ENCODE measurements at regions not wholly inside any gene's neighbourhood (a gene's known extent, or its start where the extent isn't known, plus 50 kb on each side); places are given as distances from the start of the nearest gene placed in this dataset.

- peak; percentile 91 for DNase-seq (ENCODE audit: low read depth)
These were observed 64.6 kb upstream of the KLF9 start for GRCh38 chr9:70478963-70479641.

GRCh38 chr9:70477907-70478480 is 63.5 kb upstream of the KLF9 start:
- peak; percentile 47 for DNase-seq (ENCODE audit: low read depth)

GRCh38 chr9:70477146-70477745 is 62.8 kb upstream of the KLF9 start:
- DNase-seq (ENCODE audit: low read depth), result peak; percentile 61

GRCh38 chr9:70475211-70475610 is 60.8 kb upstream of the KLF9 start:
- DNase-seq (ENCODE audit: low read depth), result no peak

GRCh38 chr9:70474413-70474812 is 60.0 kb upstream of the KLF9 start:
- DNase-seq (ENCODE audit: low read depth), result no peak

GRCh38 chr9:70472268-70473249 is 58.1 kb upstream of the KLF9 start:
- no peak for DNase-seq (ENCODE audit: low read depth)

- peak; percentile 77 for DNase-seq (ENCODE audit: low read depth)
These were observed 55.9 kb upstream of the KLF9 start for GRCh38 chr9:70470050-70471015.

GRCh38 chr9:70468291-70468690 is 53.8 kb upstream of the KLF9 start:
- DNase-seq (ENCODE audit: low read depth), result no peak

- peak; percentile 97 for DNase-seq (ENCODE audit: low read depth)
These were observed 52.6 kb upstream of the KLF9 start for GRCh38 chr9:70466976-70467561.

- no peak for DNase-seq (ENCODE audit: low read depth)
These were observed 51.4 kb upstream of the KLF9 start for GRCh38 chr9:70465904-70466303.

GRCh38 chr9:70465398-70465797 is 50.9 kb upstream of the KLF9 start:
- no peak for DNase-seq (ENCODE audit: low read depth)
